ENCODE measurements at regions not wholly inside any gene's neighbourhood (a gene's known extent, or its start where the extent isn't known, plus 50 kb on each side); places are given as distances from the start of the nearest gene placed in this dataset.

DNA sequence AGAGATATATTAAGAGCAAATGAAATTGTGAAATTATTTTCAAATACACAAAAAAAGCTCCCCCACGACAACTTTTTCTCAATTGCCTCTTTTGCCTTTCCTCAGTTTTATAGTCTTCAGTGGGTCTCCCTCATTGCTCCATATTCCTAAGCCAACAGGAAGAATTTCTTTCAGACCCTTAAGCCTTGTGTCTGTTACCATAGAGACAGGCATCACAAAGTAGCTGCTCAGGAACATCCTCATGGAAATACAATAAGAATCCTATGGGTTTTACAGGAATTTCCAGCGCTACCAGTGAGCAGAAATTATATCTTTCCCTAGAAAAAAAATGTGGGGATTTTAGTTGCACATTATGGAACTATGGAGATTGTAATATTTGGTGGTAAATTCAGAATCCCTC, 121.9 kb upstream of the DMD start:
- TF ChIP-seq, protein P1, sequence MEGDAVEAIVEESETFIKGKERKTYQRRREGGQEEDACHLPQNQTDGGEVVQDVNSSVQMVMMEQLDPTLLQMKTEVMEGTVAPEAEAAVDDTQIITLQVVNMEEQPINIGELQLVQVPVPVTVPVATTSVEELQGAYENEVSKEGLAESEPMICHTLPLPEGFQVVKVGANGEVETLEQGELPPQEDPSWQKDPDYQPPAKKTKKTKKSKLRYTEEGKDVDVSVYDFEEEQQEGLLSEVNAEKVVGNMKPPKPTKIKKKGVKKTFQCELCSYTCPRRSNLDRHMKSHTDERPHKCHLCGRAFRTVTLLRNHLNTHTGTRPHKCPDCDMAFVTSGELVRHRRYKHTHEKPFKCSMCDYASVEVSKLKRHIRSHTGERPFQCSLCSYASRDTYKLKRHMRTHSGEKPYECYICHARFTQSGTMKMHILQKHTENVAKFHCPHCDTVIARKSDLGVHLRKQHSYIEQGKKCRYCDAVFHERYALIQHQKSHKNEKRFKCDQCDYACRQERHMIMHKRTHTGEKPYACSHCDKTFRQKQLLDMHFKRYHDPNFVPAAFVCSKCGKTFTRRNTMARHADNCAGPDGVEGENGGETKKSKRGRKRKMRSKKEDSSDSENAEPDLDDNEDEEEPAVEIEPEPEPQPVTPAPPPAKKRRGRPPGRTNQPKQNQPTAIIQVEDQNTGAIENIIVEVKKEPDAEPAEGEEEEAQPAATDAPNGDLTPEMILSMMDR (IDR thresholded peaks at IDR 0.05), result no peak
- no peak for TF ChIP-seq POLR2A (IDR thresholded peaks at IDR 0.05)
